Upper lobe of left lung (tissue), 6 donors: ENCODE measurements at regions not wholly inside any gene's neighbourhood (a gene's known extent, or its start where the extent isn't known, plus 50 kb on each side); places are given as distances from the start of the nearest gene placed in this dataset.

Experiments
- ATAC-seq, 2 donors: fragments of 200-7000 bp; cut with Tn5 transposase; one replicate each; pipeline ENCODE4 v1.9.1; 2022; ENCODE audit warnings: mild to moderate bottlenecking in 2 of 2, moderate library complexity in 2 of 2; ENCODE audit not compliant: low FRiP score in 2 of 2
- DNase-seq, 2 donors: peaks; one replicate each; pipeline ENCODE4 v3.0.0-alpha.2; 2019 to 2020
- H3K27ac ChIP-seq, 4 donors: fragments of 200-600 bp; sonication (generic); one replicate each; pipeline ENCODE4 v1.5.1; 2016 to 2019
- H3K27me3 ChIP-seq, 4 donors: fragments of 200-600 bp; sonication (generic); one replicate each; pipeline ENCODE4 v1.5.1; 2017 to 2019
- H3K36me3 ChIP-seq, 4 donors: fragments of 200-600 bp; sonication (generic); one replicate each; pipeline ENCODE4 v1.5.1; 2016 to 2019
- H3K4me1 ChIP-seq, 4 donors: fragments of 200-600 bp; sonication (generic); one replicate each; pipeline ENCODE4 v1.5.1; 2018 to 2019
- H3K4me3 ChIP-seq, 4 donors: fragments of 200-600 bp; sonication (generic); one replicate each; pipeline ENCODE4 v1.5.1; 2017 to 2019; ENCODE audit warnings: mild to moderate bottlenecking in 2 of 4, moderate library complexity in 1 of 4
- H3K9me3 ChIP-seq, 4 donors: fragments of 200-600 bp; sonication (generic); one replicate each; pipeline ENCODE4 v1.5.1; 2018 to 2019
- CTCF ChIP-seq, 6 experiments: fragments of 450-650 bp in 4 of 6; fragments of 200-600 bp in 2 of 6; sonication (generic) in 2 of 6; IDR thresholded peaks; one replicate each; pipeline ENCODE4 v1.5.1; 2016 to 2019; ENCODE audit warnings: antibody characterized with exemption in 6 of 6
- EP300 ChIP-seq, 4 donors: sonication (generic); formaldehyde crosslinking; IDR thresholded peaks; one replicate each; pipeline ENCODE4 v1.5.1; 2017; ENCODE audit warnings: antibody characterized with exemption in 4 of 4, control low read depth in 2 of 4
- POLR2A ChIP-seq, 4 donors: fragments of 450-650 bp; IDR thresholded peaks; one replicate each; pipeline ENCODE4 v1.5.1; 2016 to 2017; ENCODE audit warnings: antibody characterized with exemption in 4 of 4, mild to moderate bottlenecking in 2 of 4
- POLR2AphosphoS5 ChIP-seq, 2 donors: sonication (generic); formaldehyde crosslinking; IDR thresholded peaks; one replicate each; pipeline ENCODE4 v1.5.1; 2017; ENCODE audit warnings: antibody characterized with exemption in 2 of 2
- WGBS, 2 donors: methylation state at CpG; one replicate each; pipeline ENCODE4 v1.1.5; 2017 to 2018; 5-methylcytosine and 5-hydroxymethylcytosine counted together
- donor health status: DM: no; HTN: no; CAD: no; lungs with moderate emphysema.
- donor health status: DM: no; HTN: yes; CAD: no; lungs with severe emphysema.

DNA sequence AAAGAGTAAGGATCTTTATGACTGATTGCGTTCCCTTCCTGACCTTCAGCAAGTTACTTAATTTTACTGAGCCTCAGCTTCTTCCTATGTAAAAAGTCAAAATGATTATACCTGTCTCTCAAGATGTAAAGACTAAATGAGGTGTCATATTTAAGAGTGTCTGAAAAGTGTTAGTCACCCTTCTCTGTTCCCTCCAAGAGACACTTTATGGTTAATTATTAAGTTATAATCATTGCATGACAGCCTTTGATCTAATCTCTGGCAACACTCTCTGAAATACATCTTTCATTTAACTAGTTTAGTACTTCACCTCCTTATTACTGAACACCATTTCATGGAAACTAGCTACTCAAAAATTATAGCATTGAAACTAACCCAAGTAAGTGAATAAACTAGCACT, 54.8 kb downstream of the BMAL2 start:
- Histone ChIP-seq H3K27ac (no peak overlapping the region), H3K36me3 (no peaks in the 10 kb centered on the region), H3K4me1 (no peaks in the 10 kb centered on the region), H3K4me3 (no peak overlapping the region), H3K9me3 (no peaks in the 10 kb centered on the region), H3K27me3 (no peaks in the 10 kb centered on the region)
- no peak for TF ChIP-seq CTCF (IDR thresholded peaks at IDR 0.05)
- no peak for TF ChIP-seq POLR2A (IDR thresholded peaks at IDR 0.05)
- TF ChIP-seq EP300 (IDR thresholded peaks at IDR 0.05): no peak
- TF ChIP-seq POLR2AphosphoS5 (IDR thresholded peaks at IDR 0.05): no peak
- ATAC-seq: no peak
- WGBS, 2 donors: 89 to 100% methylated on average over 1 of the region's 1 CpG
- DNase-seq: no peak

GRCh38 chr12:27388650-27389049, 56.0 kb downstream of the BMAL2 start:
- Histone ChIP-seq H3K4me3 (no peak overlapping the region), H3K27ac (no peak overlapping the region), H3K27me3 (no peaks in the 10 kb centered on the region), H3K9me3 (no peaks in the 10 kb centered on the region), H3K36me3 (no peaks in the 10 kb centered on the region), H3K4me1 (no peaks in the 10 kb centered on the region)
- no peak for TF ChIP-seq CTCF (IDR thresholded peaks at IDR 0.05)
- WGBS, 2 donors: 97 to 98% methylated on average over 1 of the region's 1 CpG
- ATAC-seq: no peak
- no peak for DNase-seq

DNA sequence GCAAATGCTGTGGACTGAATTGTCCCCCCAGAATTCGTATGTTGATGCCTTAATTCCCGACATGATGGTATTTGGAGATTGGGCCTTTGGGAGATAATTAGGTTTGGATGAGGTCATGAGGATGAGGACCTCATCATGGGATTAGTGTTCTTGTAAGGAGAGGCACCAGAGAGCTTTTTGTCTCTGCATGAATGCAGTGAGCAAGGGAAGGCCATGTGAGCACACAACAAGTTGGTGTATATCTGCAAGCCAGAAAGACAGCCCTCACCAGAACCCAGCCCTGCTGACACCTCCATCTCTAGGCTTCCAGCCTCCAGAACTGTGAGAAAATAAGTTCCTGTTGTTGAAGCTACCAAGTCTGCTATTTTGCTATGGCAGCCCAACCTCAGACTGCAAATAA, 51.9 kb upstream of the SMCO2 start:
- Histone ChIP-seq H3K36me3 (no peaks in the 10 kb centered on the region), H3K27me3 (no peaks in the 10 kb centered on the region), H3K4me3 (no peak overlapping the region), H3K27ac (no peak overlapping the region), H3K9me3 (no peaks in the 10 kb centered on the region), H3K4me1 (no peaks in the 10 kb centered on the region)
- 97 to 98% methylated on average over 2 of the region's 2 CpGs for WGBS, 2 donors
- TF ChIP-seq CTCF (IDR thresholded peaks at IDR 0.05) (no peak), EP300 (IDR thresholded peaks at IDR 0.05) (no peak), POLR2A (IDR thresholded peaks at IDR 0.05) (no peak), POLR2AphosphoS5 (IDR thresholded peaks at IDR 0.05) (no peak)
- DNase-seq: no peak
- ATAC-seq: no peak

- no peak for TF ChIP-seq POLR2AphosphoS5 (IDR thresholded peaks at IDR 0.05)
- TF ChIP-seq CTCF (IDR thresholded peaks at IDR 0.05): no peak
- TF ChIP-seq POLR2A (IDR thresholded peaks at IDR 0.05): no peak
- no peak for TF ChIP-seq EP300 (IDR thresholded peaks at IDR 0.05)
- 94 to 98% methylated on average over 6 of the region's 6 CpGs for WGBS, 2 donors
Measured at GRCh38 chr12:27396216-27396815, 50.2 kb upstream of the SMCO2 start.

More at GRCh38 chr12:27396216-27396815, 50.2 kb upstream of the SMCO2 start:
- DNase-seq (no peak), ATAC-seq (no peak)
- no peaks in the 10 kb centered on the region for H3K9me3 ChIP-seq
- no peak overlapping the region for H3K27ac ChIP-seq
- no peak overlapping the region for H3K4me3 ChIP-seq
- H3K36me3 ChIP-seq: no peaks in the 10 kb centered on the region
- H3K4me1 ChIP-seq: no peaks in the 10 kb centered on the region
- H3K27me3 ChIP-seq: no peaks in the 10 kb centered on the region
